K562 (cell line): ENCODE measurements at regions not wholly inside any gene's neighbourhood (a gene's known extent, or its start where the extent isn't known, plus 50 kb on each side); places are given as distances from the start of the nearest gene placed in this dataset.

Source experiments
- CBFB ChIP-seq: sonication (generic); formaldehyde crosslinking; IDR thresholded peaks from 2 replicates; pipeline ENCODE4 v1.4.0; 2020; ENCODE audit warnings: mild to moderate bottlenecking, missing genetic modification reagents
- EGR1 ChIP-seq: fragments of 450-650 bp; conservative IDR thresholded peaks from 2 replicates; pipeline ENCODE4 v1.6.1; 2017; ENCODE audit warnings: mild to moderate bottlenecking
- EZH2 ChIP-seq: IDR thresholded peaks from 2 replicates; pipeline ENCODE4 v1.6.1; 2012; ENCODE audit warnings: low read depth, mild to moderate bottlenecking, inconsistent platforms, low read length, borderline replicate concordance
- FOXK1 ChIP-seq: sonication (generic); formaldehyde crosslinking; IDR thresholded peaks from 2 replicates; pipeline ENCODE4 v1.8.0; 2022; ENCODE audit warnings: missing genetic modification reagents, mild to moderate bottlenecking, borderline replicate concordance
- JUND ChIP-seq, 2 experiments: IDR thresholded peaks; 2 replicates in 1 of 2; 3 replicates in 1 of 2; pipeline ENCODE4 v1.6.1; 2011; ENCODE audit warnings: borderline replicate concordance in 2 of 2, low read depth in 2 of 2, low read length in 2 of 2, improper control_type of control experiment in 1 of 2, missing biosample characterization in 1 of 2, missing genetic modification characterization in 1 of 2, missing genetic modification reagents in 1 of 2
- MEF2A ChIP-seq: IDR thresholded peaks from 2 replicates; pipeline ENCODE4 v1.6.1; 2011; ENCODE audit warnings: low read depth, mild to moderate bottlenecking, low read length, moderate library complexity; ENCODE audit not compliant: control insufficient read depth
- POLR2AphosphoS5 ChIP-seq: IDR thresholded peaks from 2 replicates; pipeline ENCODE4 v1.6.1; 2011; ENCODE audit warnings: mild to moderate bottlenecking, low read depth, low read length, moderate library complexity; ENCODE audit not compliant: control insufficient read depth, insufficient read depth
- RCOR1 ChIP-seq, 2 experiments: IDR thresholded peaks; 2 replicates each; pipeline ENCODE4 v1.6.1; 2012; ENCODE audit warnings: low read depth in 2 of 2, low read length in 2 of 2, borderline replicate concordance in 1 of 2, improper control_type of control experiment in 1 of 2
- ZBTB7A ChIP-seq: IDR thresholded peaks from 2 replicates; pipeline ENCODE4 v1.6.1; 2011; ENCODE audit warnings: low read depth, mild to moderate bottlenecking, low read length, moderate library complexity, borderline replicate concordance; ENCODE audit not compliant: control insufficient read depth
- TF ChIP-seq, protein P1 (sequence below): sonication (generic); formaldehyde crosslinking; IDR thresholded peaks from 2 replicates; pipeline ENCODE4 v1.8.0; 2023; ENCODE audit warnings: mild to moderate bottlenecking, missing genetic modification reagents
- TF ChIP-seq, protein P2 (sequence below), 3 experiments: fragments of 200-800 bp in 1 of 3; fragments of 250-450 bp in 1 of 3; fragments of 450-650 bp in 1 of 3; sonication (Bioruptor Pico) in 1 of 3; sonication (Bioruptor generic) in 1 of 3; formaldehyde crosslinking in 1 of 3; IDR thresholded peaks; 2 replicates each; pipeline versions ENCODE4 v1.6.1 to v1.8.0; 2016 to 2022; ENCODE audit warnings: mild to moderate bottlenecking in 2 of 3, missing genetic modification characterization in 2 of 3, missing compliant biosample characterization in 1 of 3, moderate library complexity in 1 of 3
- TF ChIP-seq, protein P3 (sequence below), 3 experiments: IDR thresholded peaks in 2 of 3; conservative IDR thresholded peaks in 1 of 3; 2 replicates each; pipeline ENCODE4 v1.5.1; 2011 to 2012; ENCODE audit warnings: low read length in 3 of 3, mild to moderate bottlenecking in 3 of 3, control low read depth in 2 of 3, improper control_type of control experiment in 1 of 3, inconsistent platforms in 1 of 3, low read depth in 1 of 3, mixed read lengths in 1 of 3, moderate library complexity in 1 of 3; ENCODE audit not compliant: insufficient read depth in 2 of 3

DNA sequence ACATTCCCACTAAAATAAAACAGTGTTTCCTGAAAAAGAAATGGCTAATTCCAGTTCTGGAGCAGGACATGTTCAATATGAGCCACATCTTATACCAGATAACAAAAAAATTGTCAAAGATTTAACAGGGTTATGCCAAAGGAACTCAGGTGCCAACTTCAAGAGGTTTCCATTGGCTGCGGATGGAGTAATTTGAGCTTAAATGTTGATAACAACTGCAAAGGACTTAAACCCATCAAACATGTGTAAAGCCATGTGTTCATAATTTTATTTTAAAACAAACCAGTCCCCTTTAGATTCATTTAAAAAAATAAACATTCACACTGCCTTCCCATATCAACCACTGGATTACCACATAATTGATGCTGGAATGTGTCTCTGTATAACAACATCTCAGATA, 156.4 kb upstream of the PCDH18 start:
- TF ChIP-seq EZH2 (no peak), MEF2A (no peak), ZBTB7A (no peak), RCOR1 (IDR thresholded peaks at IDR 0.05; ENCODE audit: borderline replicate concordance in 1 of 2, low read depth in 2 of 2, low read length in 2 of 2) (no peak), EGR1 (no peak), POLR2AphosphoS5 (no peak), JUND (IDR thresholded peaks at IDR 0.05; ENCODE audit: borderline replicate concordance, low read depth, low read length) (no peak), JUND (tag; IDR thresholded peaks at IDR 0.05; ENCODE audit: borderline replicate concordance, low read depth, low read length) (no peak), CBFB (CRISPR knock-in tag) (no peak), FOXK1 (no peak)
- TF ChIP-seq, protein P1, sequence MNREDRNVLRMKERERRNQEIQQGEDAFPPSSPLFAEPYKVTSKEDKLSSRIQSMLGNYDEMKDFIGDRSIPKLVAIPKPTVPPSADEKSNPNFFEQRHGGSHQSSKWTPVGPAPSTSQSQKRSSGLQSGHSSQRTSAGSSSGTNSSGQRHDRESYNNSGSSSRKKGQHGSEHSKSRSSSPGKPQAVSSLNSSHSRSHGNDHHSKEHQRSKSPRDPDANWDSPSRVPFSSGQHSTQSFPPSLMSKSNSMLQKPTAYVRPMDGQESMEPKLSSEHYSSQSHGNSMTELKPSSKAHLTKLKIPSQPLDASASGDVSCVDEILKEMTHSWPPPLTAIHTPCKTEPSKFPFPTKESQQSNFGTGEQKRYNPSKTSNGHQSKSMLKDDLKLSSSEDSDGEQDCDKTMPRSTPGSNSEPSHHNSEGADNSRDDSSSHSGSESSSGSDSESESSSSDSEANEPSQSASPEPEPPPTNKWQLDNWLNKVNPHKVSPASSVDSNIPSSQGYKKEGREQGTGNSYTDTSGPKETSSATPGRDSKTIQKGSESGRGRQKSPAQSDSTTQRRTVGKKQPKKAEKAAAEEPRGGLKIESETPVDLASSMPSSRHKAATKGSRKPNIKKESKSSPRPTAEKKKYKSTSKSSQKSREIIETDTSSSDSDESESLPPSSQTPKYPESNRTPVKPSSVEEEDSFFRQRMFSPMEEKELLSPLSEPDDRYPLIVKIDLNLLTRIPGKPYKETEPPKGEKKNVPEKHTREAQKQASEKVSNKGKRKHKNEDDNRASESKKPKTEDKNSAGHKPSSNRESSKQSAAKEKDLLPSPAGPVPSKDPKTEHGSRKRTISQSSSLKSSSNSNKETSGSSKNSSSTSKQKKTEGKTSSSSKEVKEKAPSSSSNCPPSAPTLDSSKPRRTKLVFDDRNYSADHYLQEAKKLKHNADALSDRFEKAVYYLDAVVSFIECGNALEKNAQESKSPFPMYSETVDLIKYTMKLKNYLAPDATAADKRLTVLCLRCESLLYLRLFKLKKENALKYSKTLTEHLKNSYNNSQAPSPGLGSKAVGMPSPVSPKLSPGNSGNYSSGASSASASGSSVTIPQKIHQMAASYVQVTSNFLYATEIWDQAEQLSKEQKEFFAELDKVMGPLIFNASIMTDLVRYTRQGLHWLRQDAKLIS (CRISPR knock-in tag): no peak
- TF ChIP-seq, protein P2, sequence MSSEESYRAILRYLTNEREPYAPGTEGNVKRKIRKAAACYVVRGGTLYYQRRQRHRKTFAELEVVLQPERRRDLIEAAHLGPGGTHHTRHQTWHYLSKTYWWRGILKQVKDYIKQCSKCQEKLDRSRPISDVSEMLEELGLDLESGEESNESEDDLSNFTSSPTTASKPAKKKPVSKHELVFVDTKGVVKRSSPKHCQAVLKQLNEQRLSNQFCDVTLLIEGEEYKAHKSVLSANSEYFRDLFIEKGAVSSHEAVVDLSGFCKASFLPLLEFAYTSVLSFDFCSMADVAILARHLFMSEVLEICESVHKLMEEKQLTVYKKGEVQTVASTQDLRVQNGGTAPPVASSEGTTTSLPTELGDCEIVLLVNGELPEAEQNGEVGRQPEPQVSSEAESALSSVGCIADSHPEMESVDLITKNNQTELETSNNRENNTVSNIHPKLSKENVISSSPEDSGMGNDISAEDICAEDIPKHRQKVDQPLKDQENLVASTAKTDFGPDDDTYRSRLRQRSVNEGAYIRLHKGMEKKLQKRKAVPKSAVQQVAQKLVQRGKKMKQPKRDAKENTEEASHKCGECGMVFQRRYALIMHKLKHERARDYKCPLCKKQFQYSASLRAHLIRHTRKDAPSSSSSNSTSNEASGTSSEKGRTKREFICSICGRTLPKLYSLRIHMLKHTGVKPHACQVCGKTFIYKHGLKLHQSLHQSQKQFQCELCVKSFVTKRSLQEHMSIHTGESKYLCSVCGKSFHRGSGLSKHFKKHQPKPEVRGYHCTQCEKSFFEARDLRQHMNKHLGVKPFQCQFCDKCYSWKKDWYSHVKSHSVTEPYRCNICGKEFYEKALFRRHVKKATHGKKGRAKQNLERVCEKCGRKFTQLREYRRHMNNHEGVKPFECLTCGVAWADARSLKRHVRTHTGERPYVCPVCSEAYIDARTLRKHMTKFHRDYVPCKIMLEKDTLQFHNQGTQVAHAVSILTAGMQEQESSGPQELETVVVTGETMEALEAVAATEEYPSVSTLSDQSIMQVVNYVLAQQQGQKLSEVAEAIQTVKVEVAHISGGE (CRISPR knock-in tag; IDR thresholded peaks at IDR 0.05): no peak
- TF ChIP-seq, protein P3, sequence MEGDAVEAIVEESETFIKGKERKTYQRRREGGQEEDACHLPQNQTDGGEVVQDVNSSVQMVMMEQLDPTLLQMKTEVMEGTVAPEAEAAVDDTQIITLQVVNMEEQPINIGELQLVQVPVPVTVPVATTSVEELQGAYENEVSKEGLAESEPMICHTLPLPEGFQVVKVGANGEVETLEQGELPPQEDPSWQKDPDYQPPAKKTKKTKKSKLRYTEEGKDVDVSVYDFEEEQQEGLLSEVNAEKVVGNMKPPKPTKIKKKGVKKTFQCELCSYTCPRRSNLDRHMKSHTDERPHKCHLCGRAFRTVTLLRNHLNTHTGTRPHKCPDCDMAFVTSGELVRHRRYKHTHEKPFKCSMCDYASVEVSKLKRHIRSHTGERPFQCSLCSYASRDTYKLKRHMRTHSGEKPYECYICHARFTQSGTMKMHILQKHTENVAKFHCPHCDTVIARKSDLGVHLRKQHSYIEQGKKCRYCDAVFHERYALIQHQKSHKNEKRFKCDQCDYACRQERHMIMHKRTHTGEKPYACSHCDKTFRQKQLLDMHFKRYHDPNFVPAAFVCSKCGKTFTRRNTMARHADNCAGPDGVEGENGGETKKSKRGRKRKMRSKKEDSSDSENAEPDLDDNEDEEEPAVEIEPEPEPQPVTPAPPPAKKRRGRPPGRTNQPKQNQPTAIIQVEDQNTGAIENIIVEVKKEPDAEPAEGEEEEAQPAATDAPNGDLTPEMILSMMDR (IDR thresholded peaks at IDR 0.05 in 2 of 3, conservative IDR thresholded peaks at IDR 0.05 in 1 of 3; ENCODE audit: insufficient read depth in 2 of 3, low read depth in 1 of 3, low read length in 3 of 3): no peak
